K562 (cell line): ENCODE measurements at regions not wholly inside any gene's neighbourhood (a gene's known extent, or its start where the extent isn't known, plus 50 kb on each side); places are given as distances from the start of the nearest gene placed in this dataset.

Experiments used
- ATAC-seq: fragments of 200-7000 bp; cut with Tn5 transposase; 3 replicates; pipeline ENCODE4 v1.9.1; 2020; ENCODE audit warnings: moderate library complexity
- BruUV-seq: library from RNA; stranded (reverse); fragments of 400-500 nt; replicated peaks from 2 replicates; lab custom pipeline; 2021; lab: Mats Ljungman, UMichigan
- CTCF ChIA-PET: fragments of 300-600 bp; formaldehyde crosslinking; extraction: SDS; loops from one replicate; lab custom pipeline; 2021; ENCODE audit warnings: low intra/inter-chr PET ratio; lab: Yijun Ruan, JAX
- POLR2A ChIA-PET: fragments of 300-600, 350-650 bp; sonication (Branson Sonifier 250); formaldehyde crosslinking; extraction: SDS; loops from one replicate; lab custom pipeline; 2021; ENCODE audit warnings: antibody characterized with exemption, inconsistent platforms; lab: Yijun Ruan, JAX
- DNase-seq, 4 experiments: peaks; one replicate each; pipeline versions ENCODE4 v3.0.0 to v3.0.0-alpha.2; 2011 to 2018; ENCODE audit warnings: low spot score in 3 of 4, mixed read lengths in 3 of 4; ENCODE audit errors: extremely low read depth in 1 of 4
- FAIRE-seq: peaks from 2 replicates; lab custom pipeline; 2011; peaks lifted over from hg19 to GRCh38; lab: Jason Lieb, UNC
- H2AFZ ChIP-seq: 2 replicates; pipeline ENCODE4 v1.6.0; 2011; ENCODE audit warnings: low read depth, low read length, control low read depth, inconsistent platforms
- H3K27ac ChIP-seq: fragments of 200-600 bp; 3 replicates; pipeline ENCODE4 v1.8.0; 2011; ENCODE audit warnings: low read depth, mild to moderate bottlenecking, control low read depth, inconsistent platforms, low read length, moderate library complexity, mixed read lengths; ENCODE audit errors: extremely low read depth
- H3K27me3 ChIP-seq, 2 experiments: fragments of 300-600 bp in 1 of 2; 2 replicates in 1 of 2; 3 replicates in 1 of 2; pipeline versions ENCODE4 v1.6.0 to v1.8.0; 2011; ENCODE audit warnings: inconsistent platforms in 2 of 2, low read length in 2 of 2, mild to moderate bottlenecking in 1 of 2, mixed read lengths in 1 of 2, moderate library complexity in 1 of 2; ENCODE audit not compliant: control insufficient read depth in 2 of 2, insufficient read depth in 2 of 2
- H3K36me3 ChIP-seq: fragments of 300-600 bp; 3 replicates; pipeline ENCODE4 v1.8.0; 2011; ENCODE audit warnings: mild to moderate bottlenecking, low read length, inconsistent platforms; ENCODE audit not compliant: control insufficient read depth, insufficient read depth
- H3K4me1 ChIP-seq, 2 experiments: fragments of 200-600 bp in 1 of 2; replicated peaks in 1 of 2; 2 replicates in 1 of 2; 3 replicates in 1 of 2; pipeline versions ENCODE4 v1.5.1 to v1.8.0; 2011; ENCODE audit warnings: inconsistent platforms in 2 of 2, low read length in 2 of 2, mild to moderate bottlenecking in 1 of 2, mixed read lengths in 1 of 2, moderate library complexity in 1 of 2; ENCODE audit not compliant: control insufficient read depth in 2 of 2, insufficient read depth in 2 of 2
- H3K4me2 ChIP-seq: 2 replicates; pipeline ENCODE4 v1.6.1; 2011; ENCODE audit warnings: low read length, control low read depth, inconsistent platforms, mixed read lengths; ENCODE audit not compliant: insufficient read depth
- H3K4me3 ChIP-seq: fragments of 200-600 bp; sonication (generic), shearing (Covaris generic); 2 replicates; pipeline ENCODE4 v1.5.1; 2016; ENCODE audit warnings: control low read depth, inconsistent platforms
- H3K79me2 ChIP-seq: fragments of 200-600 bp; 3 replicates; pipeline ENCODE4 v1.8.0; 2011; ENCODE audit warnings: low read length, inconsistent platforms; ENCODE audit not compliant: control insufficient read depth, insufficient read depth
- H3K9ac ChIP-seq, 2 experiments: 2 replicates each; pipeline versions ENCODE4 v1.6.0 to v1.6.1; 2011; ENCODE audit warnings: low read depth in 2 of 2, low read length in 2 of 2, control low read depth in 1 of 2, inconsistent platforms in 1 of 2, mild to moderate bottlenecking in 1 of 2, mixed read lengths in 1 of 2; ENCODE audit not compliant: insufficient read depth in 1 of 2
- H3K9me1 ChIP-seq: one replicate; pipeline ENCODE4 v1.6.0; 2011; ENCODE audit warnings: inconsistent platforms, mild to moderate bottlenecking, low read length, moderate library complexity; ENCODE audit not compliant: control insufficient read depth, insufficient read depth
- H3K9me3 ChIP-seq: replicated peaks from 2 replicates; pipeline ENCODE4 v1.5.1; 2011; ENCODE audit warnings: low read depth, low read length, inconsistent platforms; ENCODE audit not compliant: control insufficient read depth, insufficient read depth
- H4K20me1 ChIP-seq: replicated peaks from 2 replicates; pipeline ENCODE4 v1.6.1; 2011; ENCODE audit warnings: low read length, inconsistent platforms, mixed read lengths; ENCODE audit not compliant: control insufficient read depth, insufficient read depth
- WGBS: fragments of 100-300 bp; shearing (Covaris generic); methylation state at CpG from one replicate; pipeline ENCODE4 v1.1.6; 2016; ENCODE audit warnings: low coverage, mixed read lengths; ENCODE audit not compliant: insufficient coverage; ENCODE audit errors: missing lambda C conversion rate; 5-methylcytosine and 5-hydroxymethylcytosine counted together
- in situ Hi-C: fragments of 300-500 bp; cut with MboI; formaldehyde crosslinking; loops from 4 replicates; pipeline ENCODE4 v1.15.0; 2018; ENCODE audit warnings: inconsistent platforms, mixed read lengths
- intact Hi-C: fragments of 100-400 bp; cut with micrococcal nuclease; formaldehyde crosslinking; loops from 2 replicates; pipeline ENCODE4 v1.14.2; 2022
- TF ChIP-seq, protein P1 (sequence below), 2 experiments: fragments of 450-650 bp in 1 of 2; sonication (generic) in 1 of 2; formaldehyde crosslinking in 1 of 2; IDR thresholded peaks in 1 of 2; conservative IDR thresholded peaks in 1 of 2; 2 replicates each; pipeline versions ENCODE4 v1.6.1 to v1.8.1; 2016 to 2023; ENCODE audit warnings: mild to moderate bottlenecking in 2 of 2, moderate library complexity in 2 of 2, inconsistent platforms in 1 of 2, missing genetic modification reagents in 1 of 2
- TF ChIP-seq, protein P2 (sequence below): fragments of 450-650 bp; formaldehyde crosslinking; IDR thresholded peaks from 2 replicates; pipeline ENCODE4 v1.4.0; 2020; ENCODE audit warnings: mild to moderate bottlenecking, moderate library complexity

DNA sequence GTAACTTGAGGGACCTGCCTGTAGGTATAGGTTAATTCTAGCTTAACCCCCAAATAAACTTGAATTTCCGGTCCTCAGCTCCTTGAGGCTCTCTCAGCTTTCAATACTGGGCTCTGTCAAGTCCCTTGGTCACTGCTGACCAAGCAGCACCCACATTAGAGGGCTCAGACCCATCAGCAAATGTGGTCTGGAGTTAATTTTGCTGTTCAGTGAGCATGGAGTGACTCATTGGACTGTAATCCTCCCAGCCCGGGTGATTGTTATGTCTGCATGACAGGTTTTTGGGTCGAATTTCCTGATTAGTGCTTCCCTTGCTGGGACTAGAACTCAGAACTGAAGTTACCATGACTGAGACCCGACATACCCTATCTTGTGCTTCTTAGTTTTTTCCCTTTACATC, 130.6 kb downstream of the URB2 start:
- H2AFZ ChIP-seq = peak overlapping the region; percentile 43; the same call in 1 of the 2 replicates
- H3K4me2 ChIP-seq = no peak overlapping the region
- DNase-seq = peak in 1 of 4 experiments; percentile 15
- no peaks in the 10 kb centered on the region for H3K9me3 ChIP-seq
- 9% methylated on average over 4 of the region's 4 CpGs for WGBS
- no peaks in the 10 kb centered on the region for H3K79me2 ChIP-seq
- H4K20me1 ChIP-seq = no peaks in the 10 kb centered on the region
- intact Hi-C loops = no loop called here
- H3K4me3 ChIP-seq = no peak overlapping the region
- FAIRE-seq = no peak
- TF ChIP-seq, protein P1, sequence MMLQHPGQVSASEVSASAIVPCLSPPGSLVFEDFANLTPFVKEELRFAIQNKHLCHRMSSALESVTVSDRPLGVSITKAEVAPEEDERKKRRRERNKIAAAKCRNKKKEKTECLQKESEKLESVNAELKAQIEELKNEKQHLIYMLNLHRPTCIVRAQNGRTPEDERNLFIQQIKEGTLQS (IDR thresholded peaks at IDR 0.05) = 0 out of 2 replicates have a peak, but pooled peaks have one; percentile 18
- TF ChIP-seq, protein P1 (CRISPR knock-in tag; conservative IDR thresholded peaks at IDR 0.05) = no peak
- TF ChIP-seq, protein P2, sequence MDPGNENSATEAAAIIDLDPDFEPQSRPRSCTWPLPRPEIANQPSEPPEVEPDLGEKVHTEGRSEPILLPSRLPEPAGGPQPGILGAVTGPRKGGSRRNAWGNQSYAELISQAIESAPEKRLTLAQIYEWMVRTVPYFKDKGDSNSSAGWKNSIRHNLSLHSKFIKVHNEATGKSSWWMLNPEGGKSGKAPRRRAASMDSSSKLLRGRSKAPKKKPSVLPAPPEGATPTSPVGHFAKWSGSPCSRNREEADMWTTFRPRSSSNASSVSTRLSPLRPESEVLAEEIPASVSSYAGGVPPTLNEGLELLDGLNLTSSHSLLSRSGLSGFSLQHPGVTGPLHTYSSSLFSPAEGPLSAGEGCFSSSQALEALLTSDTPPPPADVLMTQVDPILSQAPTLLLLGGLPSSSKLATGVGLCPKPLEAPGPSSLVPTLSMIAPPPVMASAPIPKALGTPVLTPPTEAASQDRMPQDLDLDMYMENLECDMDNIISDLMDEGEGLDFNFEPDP (CRISPR knock-in tag) = no peak
- TF ChIP-seq, all 486 proteins: peak for 1
- peaks cover 15 to 22% of the 10 kb centered on the region in 2 experiments; a peak in 4 of 5 replicates for H3K4me1 ChIP-seq
- no peak overlapping the region for H3K9ac ChIP-seq
- in situ Hi-C loops = no loop called here
- no TSS peak for BruUV-seq
- H3K36me3 ChIP-seq = no peaks in the 10 kb centered on the region
- H3K27me3 ChIP-seq = peaks cover 0 to 25% of the 10 kb centered on the region in 2 experiments; a peak in 2 of 5 replicates
- CTCF ChIA-PET = no interaction called here
- POLR2A ChIA-PET = interaction anchor here (0.6 to 1.3 kb wide), 3 partner anchors 13 to 248 kb away, joined by 3 read pairs; no protein-coding TSS in a partner anchor
- no peak overlapping the region for H3K27ac ChIP-seq
- ATAC-seq = no peak
- no peaks in the 10 kb centered on the region for H3K9me1 ChIP-seq
